ENCODE measurements at regions not wholly inside any gene's neighbourhood (a gene's known extent, or its start where the extent isn't known, plus 50 kb on each side); places are given as distances from the start of the nearest gene placed in this dataset.

DNA sequence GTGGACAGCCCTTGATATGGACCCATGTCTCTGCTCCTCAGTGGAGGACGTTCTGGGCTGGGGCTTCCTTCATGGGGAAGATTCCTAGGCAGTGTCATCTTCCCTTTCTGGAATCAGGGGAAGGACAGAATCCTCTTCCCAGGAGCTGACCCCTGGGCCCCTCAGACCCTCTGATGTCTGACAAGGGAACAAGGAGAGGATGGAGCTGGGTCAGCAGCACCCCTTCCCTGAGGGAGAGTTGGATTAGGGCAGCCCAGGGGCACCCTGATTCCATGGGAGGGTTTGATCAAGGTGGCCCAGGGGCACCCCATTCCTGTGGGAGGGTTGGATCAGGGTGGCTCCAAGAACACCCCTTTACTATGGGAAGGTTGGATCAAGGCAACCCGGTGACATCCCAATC lies 86.5 kb downstream of the ACKR3 start:
- DNase-seq: no peak

DNA sequence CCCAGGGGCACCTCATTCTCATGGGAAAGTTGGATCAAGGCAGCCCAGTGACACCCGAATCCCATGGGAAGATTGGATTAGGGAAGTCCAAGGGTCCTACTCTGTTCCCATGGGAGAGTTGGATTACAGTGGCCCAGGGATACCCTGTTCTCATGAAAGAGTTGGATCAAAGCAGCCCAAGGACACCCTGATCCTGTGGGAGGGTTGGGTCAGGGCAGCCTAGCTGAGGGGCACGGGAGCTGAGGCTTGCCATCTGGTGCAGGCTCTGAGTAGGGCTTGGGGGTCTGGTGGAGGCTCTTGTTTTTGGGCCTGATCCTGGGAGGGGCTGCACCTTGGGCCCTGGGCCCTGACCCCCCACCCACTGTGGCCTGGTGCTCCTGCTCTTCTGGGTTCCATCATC lies 87.1 kb downstream of the ACKR3 start:
- DNase-seq: no peak

DNA sequence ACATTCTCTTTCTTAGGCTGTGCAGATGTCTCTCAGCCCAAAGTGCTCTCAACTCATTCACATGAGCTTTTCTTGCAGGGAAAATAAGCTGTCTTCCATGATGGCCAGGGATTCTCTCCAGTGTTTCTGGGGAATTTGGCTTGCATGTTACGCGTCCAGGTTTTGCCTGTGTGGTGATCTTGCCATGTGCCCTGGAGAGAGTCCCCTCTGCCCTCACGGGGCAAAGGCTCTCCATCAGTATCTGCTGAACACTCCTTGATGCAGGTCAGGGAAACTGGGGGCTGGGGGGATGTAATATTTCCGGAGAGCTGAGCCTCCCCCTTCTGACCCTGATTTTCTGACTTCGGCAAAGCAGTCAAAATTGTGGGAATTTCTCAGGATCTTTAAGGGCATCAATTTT lies 87.6 kb downstream of the ACKR3 start:
- DNase-seq: no peak

DNA sequence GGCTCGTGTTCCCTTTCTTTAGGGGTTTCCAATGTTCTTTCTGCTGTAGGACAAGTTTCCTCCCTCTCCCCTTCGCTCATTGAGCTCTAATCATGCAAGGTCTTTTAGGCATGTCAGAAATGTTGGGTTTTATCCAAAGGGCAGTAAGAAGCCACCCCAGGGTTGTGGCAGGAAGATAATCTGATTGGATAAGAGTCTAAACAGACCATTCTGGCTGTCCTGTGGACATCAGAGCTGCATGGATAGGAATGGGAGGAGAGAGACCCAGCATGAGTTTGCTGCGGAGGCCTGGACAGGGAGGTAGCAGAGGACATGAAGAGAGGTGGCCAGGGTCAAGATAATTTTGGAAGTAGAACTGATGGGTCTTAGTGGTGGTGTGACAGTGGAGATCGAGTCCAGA lies 88.2 kb downstream of the ACKR3 start:
- no peak for DNase-seq

DNA sequence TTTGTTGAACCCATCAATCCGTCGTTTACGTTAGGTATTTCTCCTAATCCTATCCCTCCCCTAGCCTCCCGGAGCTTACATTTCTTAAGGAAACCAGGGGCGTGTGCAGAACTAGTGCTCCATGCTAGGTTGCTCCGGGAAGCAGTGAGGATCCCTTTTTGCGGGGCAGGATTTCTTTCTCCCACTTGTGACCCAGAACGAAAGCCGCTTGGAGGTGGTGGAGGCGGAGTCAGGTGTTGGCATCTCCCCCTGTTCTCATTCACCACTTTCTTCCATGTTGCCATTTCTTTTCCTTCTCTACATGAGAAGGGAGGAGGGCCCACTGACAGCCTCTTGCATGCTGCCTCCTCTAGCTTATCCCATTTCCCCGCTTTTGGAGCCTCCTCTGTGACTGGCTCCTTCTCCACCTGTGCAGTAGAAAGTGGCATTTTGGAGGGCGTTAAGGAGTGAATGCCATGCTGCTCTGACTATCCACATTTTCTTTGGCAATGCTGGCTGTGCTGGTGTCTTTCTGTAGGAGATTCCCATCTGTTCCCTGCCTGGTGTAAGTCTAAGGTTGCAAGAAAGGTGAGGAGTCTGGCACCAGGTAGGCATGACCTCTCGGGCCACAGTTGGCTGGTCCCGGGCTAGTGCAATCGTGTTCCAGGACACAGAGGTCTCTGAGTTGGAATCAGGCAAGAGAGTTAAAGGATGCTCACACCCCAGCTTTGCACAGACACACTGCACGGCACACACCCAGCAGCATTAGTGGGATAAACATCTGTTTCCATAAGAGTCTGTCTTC lies 89.5 kb downstream of the ACKR3 start:
- DNase-seq: no peak

GRCh38 chr2:236659758-236660150 lies 90.1 kb downstream of the ACKR3 start:
- DNase-seq: no peak

- no peak for DNase-seq
These were observed 91.6 kb downstream of the ACKR3 start for GRCh38 chr2:236661061-236661761.

DNA sequence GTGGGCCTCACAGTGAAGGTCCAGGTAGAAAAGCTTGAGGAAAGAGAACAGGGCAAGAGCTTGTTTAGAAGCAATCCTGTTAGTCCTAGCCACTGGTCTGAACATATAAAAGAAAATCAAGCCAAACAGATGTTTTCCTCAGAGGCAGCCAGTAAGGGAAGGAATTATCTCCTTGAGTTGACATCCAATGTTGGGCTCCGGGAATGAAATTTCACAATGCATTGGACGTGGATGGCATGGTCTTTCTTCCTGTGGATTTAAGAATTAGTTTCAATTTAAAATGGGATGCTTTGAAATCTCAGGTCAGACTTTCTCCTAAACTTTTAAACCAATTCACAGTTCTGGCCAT lies 92.1 kb downstream of the ACKR3 start:
- DNase-seq: no peak

DNA sequence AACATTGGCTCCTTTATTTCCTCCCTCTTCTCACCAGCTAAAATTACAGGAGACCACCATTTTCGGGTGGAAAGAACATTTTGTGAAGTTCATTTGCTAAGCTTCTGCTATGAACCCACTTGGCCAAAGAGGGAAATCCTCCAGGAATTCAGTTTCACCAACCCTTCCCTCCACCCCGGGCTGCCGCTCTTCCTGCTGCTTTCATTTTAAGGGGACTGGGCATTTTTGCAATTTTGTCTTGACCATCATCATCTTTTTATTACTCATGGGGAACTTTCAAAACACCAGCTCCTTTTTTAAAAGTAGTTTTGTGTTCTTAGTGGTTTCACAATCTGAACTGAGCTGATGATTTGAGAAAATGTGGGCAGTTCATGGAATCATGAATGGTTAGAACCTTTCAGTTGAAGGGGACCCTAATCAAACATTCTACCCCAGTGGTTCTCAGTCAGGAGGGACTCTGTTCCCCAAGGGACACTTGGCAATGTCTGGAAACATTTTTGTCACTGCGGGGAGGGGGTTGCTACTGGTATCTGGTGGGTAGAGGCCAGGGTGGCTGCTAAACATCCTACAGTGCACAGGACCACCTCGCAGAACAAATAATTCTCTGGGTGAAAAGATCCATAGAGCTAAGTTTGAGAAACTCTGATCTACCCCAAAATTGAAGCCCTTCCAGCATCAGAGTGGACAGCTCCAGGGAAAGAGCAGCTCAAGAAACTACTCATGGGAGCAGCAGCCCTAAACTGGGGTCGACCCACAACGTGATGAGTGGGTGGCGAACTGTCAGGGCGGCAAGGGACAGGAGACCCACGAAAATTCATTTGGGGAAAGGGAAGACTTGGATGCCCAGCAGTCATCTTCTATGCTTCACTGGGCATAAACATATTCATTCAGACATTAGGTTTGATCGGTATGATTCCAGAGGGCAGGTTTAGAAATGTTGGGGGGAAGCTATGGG lies 92.9 kb downstream of the ACKR3 start:
- DNase-seq: no peak

GRCh38 chr2:236663287-236664101 lies 93.9 kb downstream of the ACKR3 start:
- no peak for DNase-seq

- DNase-seq: no peak
These were observed 94.5 kb downstream of the ACKR3 start for GRCh38 chr2:236664136-236664535.

DNA sequence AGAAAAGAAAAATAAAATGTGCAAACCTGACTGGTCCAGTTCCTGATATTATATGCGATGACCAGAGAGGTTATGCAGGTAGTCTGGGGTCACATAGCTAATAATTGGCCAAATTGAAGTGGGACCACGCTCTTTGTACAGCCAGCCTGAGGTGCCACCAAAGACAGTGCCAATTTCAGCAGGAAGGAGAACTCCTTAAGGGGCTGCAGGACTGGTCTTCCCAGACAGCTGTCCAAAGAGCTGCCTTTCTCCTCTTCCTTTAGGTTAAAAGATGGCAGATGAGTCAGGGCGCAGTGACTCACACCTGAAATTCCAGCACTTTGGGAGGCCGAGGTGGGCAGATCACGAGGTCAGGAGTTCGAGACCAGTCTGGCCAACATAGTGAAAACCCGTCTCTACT lies 95.5 kb downstream of the ACKR3 start:
- no peak for DNase-seq

GRCh38 chr2:236665572-236666118 lies 96.0 kb downstream of the ACKR3 start:
- no peak for DNase-seq

DNA sequence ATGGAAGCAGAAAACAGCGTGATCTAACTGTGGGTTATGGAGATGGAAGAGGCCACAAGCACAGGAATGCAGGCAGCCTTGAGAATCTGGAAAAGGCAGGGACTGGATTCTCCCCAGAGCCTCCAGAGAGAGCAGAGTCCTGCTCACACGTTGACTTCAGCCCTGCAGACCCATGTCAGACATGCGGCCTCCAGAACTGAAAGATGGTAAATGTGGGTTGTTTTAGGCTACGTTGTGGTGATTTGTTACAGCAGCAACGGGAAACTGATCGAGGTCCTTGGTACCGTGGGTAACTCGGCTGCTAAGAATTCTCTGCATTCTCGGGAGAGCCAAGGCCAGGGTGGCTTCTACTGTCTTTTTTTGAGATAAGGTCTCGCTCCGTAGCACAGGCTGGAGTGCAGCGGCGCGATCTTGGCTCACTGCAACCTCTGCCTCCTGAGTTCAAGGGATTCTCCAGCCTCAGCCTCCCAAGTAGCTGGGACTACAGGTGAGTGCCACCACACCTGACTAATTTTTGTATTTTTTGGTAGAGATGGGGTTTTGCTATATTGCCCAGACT lies 97.1 kb downstream of the ACKR3 start:
- DNase-seq: no peak

DNA sequence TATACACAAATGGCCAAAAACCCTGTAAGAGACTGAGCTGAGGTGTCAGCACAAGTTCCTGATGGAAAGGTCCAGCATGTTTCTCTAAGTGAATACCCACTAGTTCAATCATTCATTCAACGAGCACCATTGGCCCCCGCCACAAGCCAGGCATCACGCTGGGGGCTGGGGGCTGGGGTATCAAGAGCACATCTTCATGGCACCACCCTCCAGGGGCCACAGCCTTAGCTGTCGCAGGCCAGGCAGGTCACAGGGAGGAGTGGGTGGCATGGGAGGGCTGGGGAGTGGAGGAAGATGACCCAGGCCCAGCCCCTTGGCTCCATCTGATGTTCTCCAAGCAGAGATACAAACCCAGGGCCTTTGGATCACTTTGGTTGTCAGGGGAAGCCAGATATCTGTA lies 97.9 kb downstream of the ACKR3 start:
- DNase-seq: no peak

GRCh38 chr2:236668531-236668969 lies 98.9 kb downstream of the ACKR3 start:
- no peak for DNase-seq

- no peak for DNase-seq
These were observed 100.6 kb downstream of the ACKR3 start for GRCh38 chr2:236670235-236670620.

GRCh38 chr2:236671896-236672562 lies 102.4 kb downstream of the ACKR3 start:
- no peak for DNase-seq

DNA sequence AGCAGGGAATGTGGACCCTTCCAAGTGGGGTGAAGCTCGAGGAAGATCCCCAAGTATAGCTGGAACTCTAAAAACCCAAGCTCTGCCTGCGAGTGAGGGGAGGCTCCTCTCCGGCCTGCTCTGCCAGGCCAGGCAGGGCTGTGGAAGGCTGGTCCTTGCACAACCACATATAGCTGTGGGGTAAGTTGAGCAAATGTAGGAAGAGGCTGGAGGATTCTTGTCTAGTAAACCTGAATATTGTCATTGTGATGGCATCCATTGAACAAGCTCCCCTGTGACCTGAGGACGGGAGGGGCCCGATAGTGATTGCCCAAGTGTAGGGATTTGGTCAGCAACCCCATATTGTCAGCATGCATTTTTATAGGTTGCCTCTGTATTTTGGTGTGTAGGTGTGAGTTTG lies 103.0 kb downstream of the ACKR3 start:
- no peak for DNase-seq

DNA sequence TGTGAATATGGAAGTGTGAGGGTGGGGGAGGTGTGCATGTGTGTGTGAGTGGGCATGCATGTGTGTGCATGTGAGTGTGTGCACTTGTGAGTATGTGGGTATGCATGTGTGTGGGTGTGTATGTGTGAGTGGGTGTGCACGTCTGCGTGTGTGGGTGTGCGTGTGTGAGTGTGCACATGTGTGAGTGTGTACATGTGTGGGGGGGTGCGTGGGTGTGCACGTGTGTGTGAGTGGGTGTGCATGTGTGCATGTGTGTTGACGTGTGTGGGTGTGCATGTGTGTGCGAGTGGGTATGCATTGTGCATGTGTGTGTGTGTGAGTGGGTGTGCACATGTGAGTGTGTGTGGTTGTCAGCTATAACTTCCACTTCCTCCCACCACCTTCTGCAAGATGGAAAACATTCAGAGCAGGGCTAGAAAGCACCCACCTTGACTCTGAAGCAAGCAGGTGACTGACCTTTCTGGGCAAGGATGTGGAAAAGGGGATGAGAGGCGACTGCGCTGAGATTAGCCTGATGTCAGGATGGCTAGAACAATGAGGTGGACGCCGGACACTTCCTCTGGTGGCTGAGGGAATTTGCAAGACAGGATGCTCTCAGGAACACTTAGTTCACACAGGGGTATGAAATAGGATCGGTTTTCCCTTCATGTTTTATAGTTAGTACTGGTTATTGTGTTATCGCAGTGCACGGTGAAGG lies 103.6 kb downstream of the ACKR3 start:
- no peak for DNase-seq

GRCh38 chr2:236673823-236674185 lies 104.2 kb downstream of the ACKR3 start:
- no peak for DNase-seq
